HG03571 (cell line): ENCODE measurements at regions not wholly inside any gene's neighbourhood (a gene's known extent, or its start where the extent isn't known, plus 50 kb on each side); places are given as distances from the start of the nearest gene placed in this dataset.

Experiments used
- ATAC-seq: cut with Tn5 transposase; IDR thresholded peaks from one replicate; pipeline ENCODE4 v1.9.1; 2021; ENCODE audit not compliant: unreplicated experiment

- no peak for ATAC-seq
Observed at GRCh38 chr2:40773291-40773690, 321.4 kb upstream of the SLC8A1 start.

DNA sequence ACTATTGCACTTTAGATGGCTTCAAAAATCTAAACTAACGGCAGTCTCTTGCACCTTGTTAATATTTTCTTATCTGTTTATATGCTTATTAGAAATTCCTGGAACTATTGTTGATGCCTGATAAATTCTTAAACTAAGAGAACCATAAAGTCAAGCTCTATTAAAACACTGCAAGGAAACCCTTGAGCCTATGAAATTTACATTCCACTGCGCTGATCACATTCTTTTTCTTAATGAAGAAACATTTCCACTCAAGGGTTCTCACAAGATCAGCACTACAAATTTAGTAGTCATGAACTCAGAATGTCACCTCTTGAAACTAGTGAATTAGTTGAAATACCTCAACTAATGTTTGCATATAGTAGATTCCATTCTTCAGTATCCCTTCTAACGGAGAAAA is 331.8 kb upstream of the SLC8A1 start:
- ATAC-seq: no peak

- no peak for ATAC-seq
Observed at GRCh38 chr2:40786636-40787035, 334.7 kb upstream of the SLC8A1 start.

- no peak for ATAC-seq
Observed at GRCh38 chr2:40797120-40797519, 345.2 kb upstream of the SLC8A1 start.

DNA sequence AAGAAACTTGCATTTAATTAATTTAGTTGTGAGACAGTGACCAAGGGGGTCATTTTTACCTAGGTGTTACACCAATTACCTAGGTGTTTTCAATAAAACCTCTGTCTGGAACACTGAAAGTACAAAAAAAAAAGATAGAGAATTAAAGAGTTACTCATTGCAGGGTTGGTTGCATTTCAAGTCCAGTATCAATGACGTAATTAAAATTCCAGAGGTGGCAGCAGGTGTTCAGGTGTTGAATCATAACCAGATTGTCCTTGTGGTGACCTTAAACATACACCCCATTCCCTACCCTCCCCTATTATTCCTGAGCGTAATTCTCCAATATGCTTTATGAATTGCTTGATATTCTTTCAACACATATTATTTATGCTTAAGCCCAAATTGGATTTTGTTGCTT is 352.0 kb upstream of the SLC8A1 start:
- ATAC-seq: no peak

GRCh38 chr2:40809156-40809555 is 357.3 kb upstream of the SLC8A1 start:
- ATAC-seq: no peak

DNA sequence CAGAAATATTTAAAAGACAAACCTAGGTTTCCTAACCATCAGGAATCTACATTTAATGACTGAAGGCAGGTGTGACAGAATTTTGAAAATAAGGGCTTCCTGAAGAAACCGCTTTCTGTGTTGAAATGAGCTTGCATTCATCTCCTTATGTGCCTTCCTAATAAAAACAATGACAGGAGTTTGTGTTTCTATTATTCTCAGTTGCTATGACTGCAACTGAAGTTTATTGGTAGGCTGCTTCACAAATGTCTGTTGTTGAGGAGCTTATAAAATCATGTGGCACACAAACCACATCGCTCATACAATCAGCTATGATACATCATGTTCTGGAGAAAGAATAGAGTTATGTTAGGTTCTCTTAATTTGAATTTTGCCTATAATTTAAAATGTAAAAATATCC is 362.7 kb upstream of the SLC8A1 start:
- no peak for ATAC-seq

DNA sequence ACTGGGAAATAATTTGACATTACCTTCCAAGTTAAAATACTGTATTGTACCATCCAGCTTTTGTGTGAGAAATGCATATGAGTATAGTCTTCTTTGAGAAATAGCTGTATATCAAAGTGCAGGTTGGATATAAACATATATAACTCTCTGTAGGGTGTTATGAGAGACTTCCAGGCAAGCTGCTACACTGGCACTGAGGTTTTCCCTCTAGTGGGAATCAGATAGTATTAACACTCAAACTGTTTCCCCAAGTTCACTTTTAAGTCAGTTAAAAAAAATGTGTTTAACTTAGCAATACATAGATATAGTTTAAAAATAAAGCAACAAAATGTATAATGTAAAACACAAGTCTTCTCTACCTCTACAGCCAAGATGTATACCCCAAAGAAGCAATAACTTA is 368.4 kb upstream of the SLC8A1 start:
- ATAC-seq: no peak

GRCh38 chr2:40823478-40823877 is 371.6 kb upstream of the SLC8A1 start:
- ATAC-seq: no peak

- ATAC-seq: no peak
Observed at GRCh38 chr2:40824278-40824677, 372.4 kb upstream of the SLC8A1 start.

DNA sequence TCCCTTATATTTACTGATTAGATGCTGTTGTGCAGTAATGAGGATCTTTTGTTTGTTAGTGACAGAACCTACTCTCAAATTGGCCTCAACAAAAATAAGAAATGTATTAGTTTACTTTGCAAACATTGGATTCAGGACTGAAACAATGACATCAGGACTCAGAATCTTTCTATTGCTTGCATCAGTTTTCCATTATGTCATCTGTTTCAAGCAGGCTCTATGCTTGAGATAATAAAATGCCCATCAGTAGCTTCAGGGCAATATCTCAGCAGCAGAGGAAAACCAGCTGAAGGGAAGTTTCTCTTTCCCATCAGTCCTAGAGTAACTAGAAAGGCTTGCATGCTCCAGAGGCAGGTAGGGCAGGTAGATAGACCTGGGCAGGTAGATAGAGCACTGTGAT is 375.5 kb upstream of the SLC8A1 start:
- ATAC-seq: no peak

GRCh38 chr2:40831321-40831873 is 379.5 kb upstream of the SLC8A1 start:
- no peak for ATAC-seq

- no peak for ATAC-seq
Observed at GRCh38 chr2:40841856-40842255, 390.0 kb upstream of the SLC8A1 start.

- ATAC-seq: no peak
Observed at GRCh38 chr2:40844353-40845277, 392.7 kb upstream of the SLC8A1 start.

- ATAC-seq: no peak
Observed at GRCh38 chr2:40851661-40852060, 399.8 kb upstream of the SLC8A1 start.

GRCh38 chr2:40859617-40860016 is 407.7 kb upstream of the SLC8A1 start:
- ATAC-seq: no peak

DNA sequence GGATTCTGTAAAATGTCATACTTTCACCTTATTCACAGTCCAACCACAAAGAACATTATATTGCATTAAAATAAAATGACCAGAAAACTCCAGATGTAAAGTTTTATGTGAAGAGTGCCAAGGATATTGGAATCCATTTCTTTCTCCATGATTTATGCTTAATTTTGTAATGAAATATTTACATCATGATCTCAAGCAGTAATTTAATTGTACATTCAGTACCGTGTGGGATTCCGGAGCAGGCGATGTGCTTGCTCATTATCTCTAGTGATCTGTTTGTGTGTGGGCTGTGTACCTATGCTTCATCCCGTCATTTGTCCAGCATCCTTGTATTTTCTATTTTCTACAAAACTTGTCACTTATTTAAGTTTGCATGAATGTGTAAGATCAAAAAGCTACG is 415.9 kb upstream of the SLC8A1 start:
- no peak for ATAC-seq

DNA sequence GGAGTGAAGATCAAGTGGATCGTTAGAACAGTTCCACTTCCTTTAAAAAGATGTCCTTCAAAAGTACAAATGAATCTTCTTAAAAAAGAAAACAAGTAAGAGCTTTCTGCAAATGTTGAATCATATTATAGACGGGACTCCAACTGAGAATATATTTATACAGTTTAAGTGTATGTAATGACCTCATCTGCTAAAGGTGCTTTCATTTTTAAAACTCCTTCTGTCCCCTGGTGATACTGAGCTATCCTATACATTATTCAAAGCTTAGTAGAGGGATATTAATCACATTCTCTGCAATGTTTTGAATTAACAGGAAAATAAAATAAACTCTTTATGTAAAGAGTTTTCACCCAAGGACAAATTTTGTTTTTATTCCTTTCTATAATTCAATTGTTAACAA is 420.7 kb upstream of the SLC8A1 start:
- ATAC-seq: no peak

DNA sequence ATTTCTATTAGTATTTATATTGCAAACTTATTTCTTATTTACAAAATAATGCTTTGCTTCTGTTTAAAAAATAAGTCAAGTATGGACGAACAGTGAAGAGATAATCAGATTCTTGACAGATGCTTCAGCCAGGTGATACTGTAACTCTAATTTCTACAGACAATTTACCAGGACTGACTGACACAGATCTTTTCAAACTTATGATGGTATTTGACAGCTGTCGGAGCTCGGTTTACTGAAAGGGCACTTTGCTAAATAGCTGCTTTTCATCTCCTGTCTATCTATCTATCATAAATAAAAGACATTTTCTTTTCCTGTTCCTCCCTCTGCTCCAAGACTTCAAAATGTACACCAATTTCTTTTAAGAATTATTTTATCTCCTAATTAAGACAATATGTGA is 422.5 kb upstream of the SLC8A1 start:
- ATAC-seq: no peak

DNA sequence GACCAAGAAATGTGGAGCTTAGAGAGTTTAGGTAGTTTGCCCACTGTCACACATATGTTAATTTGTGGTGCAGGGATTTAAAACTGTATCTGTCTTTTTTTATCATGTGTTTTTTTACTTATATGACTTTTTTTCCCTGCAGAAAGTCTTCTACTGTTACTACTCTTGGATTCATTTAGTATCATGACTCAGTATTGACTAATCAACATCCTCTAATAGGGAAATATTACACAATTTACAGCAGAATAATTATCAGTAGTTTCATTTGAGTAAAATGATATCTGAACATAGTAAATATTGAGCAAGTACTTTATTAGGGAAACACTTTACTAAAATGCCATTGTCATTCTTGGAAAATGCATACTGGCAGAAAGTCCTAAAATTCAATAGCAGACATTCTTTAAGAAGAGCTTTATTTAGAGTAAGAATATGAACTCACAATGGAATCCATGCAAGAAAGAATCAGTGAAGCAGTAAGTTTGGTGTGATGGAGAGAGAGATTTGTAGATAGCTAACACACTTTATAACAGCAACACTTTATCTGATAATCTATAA is 425.9 kb upstream of the SLC8A1 start:
- no peak for ATAC-seq

GRCh38 chr2:40879305-40879704 is 427.4 kb upstream of the SLC8A1 start:
- no peak for ATAC-seq

- ATAC-seq: no peak
Observed at GRCh38 chr2:40886100-40886499, 434.2 kb upstream of the SLC8A1 start.
